ENCODE measurements at regions not wholly inside any gene's neighbourhood (a gene's known extent, or its start where the extent isn't known, plus 50 kb on each side); places are given as distances from the start of the nearest gene placed in this dataset.
"Not testable (repeated sequence)": the region's sequence is repeated elsewhere in the genome, so short reads cannot be mapped to it uniquely, and the experiment has no call there.

- no peak for DNase-seq (ENCODE audit: low spot score)
Measured at GRCh38 chr10:64873088-64873487, 1351.9 kb downstream of the REEP3 start.

GRCh38 chr10:64873959-64874358, 1352.8 kb downstream of the REEP3 start:
- no peak for DNase-seq (ENCODE audit: low spot score)

GRCh38 chr10:64880546-64880945, 1359.3 kb downstream of the REEP3 start:
- no peak for DNase-seq (ENCODE audit: low spot score)

- DNase-seq (ENCODE audit: low spot score), result no peak
Measured at GRCh38 chr10:64881257-64881656, 1360.1 kb downstream of the REEP3 start.

- no peak for DNase-seq (ENCODE audit: low spot score)
Measured at GRCh38 chr10:64896582-64896981, 1375.4 kb downstream of the REEP3 start.

- DNase-seq (ENCODE audit: low spot score), result not testable (repeated sequence)
Measured at GRCh38 chr10:64906311-64906710, 1385.1 kb downstream of the REEP3 start.

- DNase-seq (ENCODE audit: low spot score), result not testable (repeated sequence)
Measured at GRCh38 chr10:64924306-64924705, 1403.1 kb downstream of the REEP3 start.

- no peak for DNase-seq (ENCODE audit: low spot score)
Measured at GRCh38 chr10:64952042-64952441, 1430.8 kb downstream of the REEP3 start.

GRCh38 chr10:64956441-64956840, 1435.2 kb downstream of the REEP3 start:
- DNase-seq (ENCODE audit: low spot score), result no peak

GRCh38 chr10:64959116-64959515, 1437.9 kb downstream of the REEP3 start:
- DNase-seq (ENCODE audit: low spot score), result no peak

- DNase-seq (ENCODE audit: low spot score), result no peak
Measured at GRCh38 chr10:64959883-64960282, 1438.7 kb downstream of the REEP3 start.

- no peak for DNase-seq (ENCODE audit: low spot score)
Measured at GRCh38 chr10:64973391-64973790, 1452.2 kb downstream of the REEP3 start.

- DNase-seq (ENCODE audit: low spot score), result no peak
Measured at GRCh38 chr10:64976150-64976549, 1454.9 kb downstream of the REEP3 start.

GRCh38 chr10:64977915-64978314, 1456.7 kb downstream of the REEP3 start:
- DNase-seq (ENCODE audit: low spot score), result no peak

- DNase-seq (ENCODE audit: low spot score), result no peak
Measured at GRCh38 chr10:64996886-64997285, 1475.7 kb downstream of the REEP3 start.

- no peak for DNase-seq (ENCODE audit: low spot score)
Measured at GRCh38 chr10:65010845-65011244, 1489.6 kb downstream of the REEP3 start.

GRCh38 chr10:65017523-65017922, 1496.3 kb downstream of the REEP3 start:
- DNase-seq (ENCODE audit: low spot score), result no peak

- DNase-seq (ENCODE audit: low spot score), result no peak
Measured at GRCh38 chr10:65024886-65025285, 1503.7 kb downstream of the REEP3 start.

- no peak for DNase-seq (ENCODE audit: low spot score)
Measured at GRCh38 chr10:65030263-65030662, 1509.1 kb downstream of the REEP3 start.

GRCh38 chr10:65032867-65033769, 1511.9 kb downstream of the REEP3 start:
- no peak for DNase-seq (ENCODE audit: low spot score)

GRCh38 chr10:65033957-65034356, 1512.8 kb downstream of the REEP3 start:
- no peak for DNase-seq (ENCODE audit: low spot score)

- no peak for DNase-seq (ENCODE audit: low spot score)
Measured at GRCh38 chr10:65040796-65041195, 1519.6 kb downstream of the REEP3 start.

GRCh38 chr10:65041307-65041706, 1520.1 kb downstream of the REEP3 start:
- DNase-seq (ENCODE audit: low spot score), result no peak

- no peak for DNase-seq (ENCODE audit: low spot score)
Measured at GRCh38 chr10:65042496-65042895, 1521.3 kb downstream of the REEP3 start.
